T47D (cell line): ENCODE measurements at regions not wholly inside any gene's neighbourhood (a gene's known extent, or its start where the extent isn't known, plus 50 kb on each side); places are given as distances from the start of the nearest gene placed in this dataset.

Experiments
- DNase-seq, 2 experiments: peaks; one replicate each; pipeline versions ENCODE4 v3.0.0 to v3.0.0-alpha.2; 2011 to 2012; ENCODE audit warnings: low read depth in 1 of 2, low spot score in 1 of 2
- JUND ChIP-seq: IDR thresholded peaks from 2 replicates; pipeline ENCODE4 v1.6.1; 2012; ENCODE audit warnings: low read depth
- in situ Hi-C: cut with HindIII; loops from 2 replicates; pipeline ENCODE4 v1.10.0; 2016; ENCODE audit warnings: low sequenced_read_pairs, low pct_unique_long_range_greater_than_20kb

- DNase-seq = no peak
- in situ Hi-C loops = no loop called here
- TF ChIP-seq JUND = no peak
Observed at GRCh38 chr19:28471731-28472510, 741.0 kb downstream of the UQCRFS1 start.

GRCh38 chr19:28469544-28469943 is 743.4 kb downstream of the UQCRFS1 start:
- no peak for DNase-seq
- in situ Hi-C loops = no loop called here
- TF ChIP-seq JUND = no peak

- DNase-seq = no peak
- TF ChIP-seq JUND = no peak
- in situ Hi-C loops = no loop called here
Observed at GRCh38 chr19:28468701-28469459, 744.1 kb downstream of the UQCRFS1 start.

- DNase-seq = peak; percentile 7 to 63
- no peak for TF ChIP-seq JUND
- in situ Hi-C loops = no loop called here
Observed at GRCh38 chr19:28466107-28467045, 746.6 kb downstream of the UQCRFS1 start.

- in situ Hi-C loops = no loop called here
Observed at GRCh38 chr19:28465371-28466086, 747.4 kb downstream of the UQCRFS1 start.

GRCh38 chr19:28463493-28464053 is 749.4 kb downstream of the UQCRFS1 start:
- no peak for TF ChIP-seq JUND
- in situ Hi-C loops = no loop called here
- no peak for DNase-seq

More at GRCh38 chr19:28465371-28466086, 747.4 kb downstream of the UQCRFS1 start:
- no peak for TF ChIP-seq JUND
- DNase-seq = no peak

- DNase-seq = no peak
- TF ChIP-seq JUND = no peak
- in situ Hi-C loops = no loop called here
Observed at GRCh38 chr19:28457620-28458019, 755.3 kb downstream of the UQCRFS1 start.

- DNase-seq = no peak
- in situ Hi-C loops = no loop called here
- no peak for TF ChIP-seq JUND
Observed at GRCh38 chr19:28456708-28457320, 756.1 kb downstream of the UQCRFS1 start.

GRCh38 chr19:28456252-28456651 is 756.7 kb downstream of the UQCRFS1 start:
- no peak for TF ChIP-seq JUND
- in situ Hi-C loops = no loop called here
- DNase-seq = no peak

GRCh38 chr19:28454083-28454482 is 758.9 kb downstream of the UQCRFS1 start:
- DNase-seq = no peak
- in situ Hi-C loops = no loop called here
- no peak for TF ChIP-seq JUND

- no peak for DNase-seq
- in situ Hi-C loops = no loop called here
- TF ChIP-seq JUND = no peak
Observed at GRCh38 chr19:28453420-28453819, 759.5 kb downstream of the UQCRFS1 start.
